ENCODE measurements at regions not wholly inside any gene's neighbourhood (a gene's known extent, or its start where the extent isn't known, plus 50 kb on each side); places are given as distances from the start of the nearest gene placed in this dataset.

DNA sequence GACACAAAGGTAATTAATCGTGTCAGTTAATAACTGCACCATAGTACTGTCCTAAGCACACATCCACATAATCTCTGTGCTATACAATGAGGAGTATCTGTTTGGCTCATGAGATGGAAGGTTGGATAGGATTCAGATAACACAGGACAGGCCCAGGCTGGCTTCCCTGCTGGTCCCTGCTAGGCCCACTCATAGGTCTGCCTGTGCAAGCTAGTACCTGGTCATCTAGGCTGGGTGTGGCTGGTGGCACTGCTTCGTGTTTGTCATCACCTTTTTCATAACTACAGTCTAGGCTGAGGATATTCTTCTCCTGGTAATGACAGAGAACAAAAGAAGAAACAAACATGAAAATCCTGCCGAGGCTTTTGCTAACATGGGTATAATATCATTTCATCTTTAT, 392.8 kb downstream of the TRIB2 start:
- Histone ChIP-seq H3K36me3 (no peaks in the 10 kb centered on the region), H3K9me3 (no peaks in the 10 kb centered on the region), H3K4me1 (peaks cover 0 to 14% (median 0%) of the 10 kb centered on the region in 4 donors), H3K27me3 (no peaks in the 10 kb centered on the region), H3K27ac (no peak overlapping the region), H3K4me3 (no peak overlapping the region)
- intact Hi-C loops (cut with DNase I): no loop called here
- WGBS (ENCODE audit: insufficient coverage, low coverage, low lambda C conversion rate, missing lambda C conversion rate): 63% methylated on average over 3 of the region's 3 CpGs
- no peak for ATAC-seq
- DNase-seq: no peak
- TF ChIP-seq POLR2A (IDR thresholded peaks at IDR 0.05): no peak
- no peak for TF ChIP-seq CTCF (IDR thresholded peaks at IDR 0.05)

DNA sequence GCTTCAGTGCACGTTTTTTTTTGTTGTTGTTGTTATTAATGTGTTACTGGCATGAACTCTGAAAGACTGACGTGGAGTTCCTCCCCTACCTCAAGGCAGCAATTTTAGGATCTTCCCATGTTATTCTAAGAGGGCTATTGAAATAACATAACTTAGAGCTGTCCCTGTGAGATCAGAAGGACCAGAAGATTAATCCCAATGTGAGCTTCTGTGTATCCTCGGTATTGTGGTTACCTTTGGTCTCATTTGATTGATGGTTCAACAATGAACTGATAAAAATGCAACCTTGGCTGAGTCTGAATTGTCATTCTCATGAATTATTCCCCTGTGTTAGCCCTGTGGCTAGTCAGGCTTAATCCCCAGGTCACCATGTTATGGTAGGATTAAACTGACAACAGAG, 394.1 kb downstream of the TRIB2 start:
- no peak for ATAC-seq
- H3K4me3 ChIP-seq: no peak overlapping the region
- no peaks in the 10 kb centered on the region for H3K27me3 ChIP-seq
- DNase-seq: no peak
- H3K4me1 ChIP-seq: peaks cover 0 to 3% (median 0%) of the 10 kb centered on the region in 4 donors
- intact Hi-C loops (cut with DNase I): no loop called here
- WGBS (ENCODE audit: insufficient coverage, low coverage, low lambda C conversion rate, missing lambda C conversion rate): 50% methylated on average over 3 of the region's 3 CpGs
- H3K36me3 ChIP-seq: no peaks in the 10 kb centered on the region
- TF ChIP-seq POLR2A (IDR thresholded peaks at IDR 0.05) (no peak), CTCF (IDR thresholded peaks at IDR 0.05) (no peak)
- no peaks in the 10 kb centered on the region for H3K9me3 ChIP-seq
- no peak overlapping the region for H3K27ac ChIP-seq

- no peak for ATAC-seq
Observed at GRCh38 chr2:13113002-13113401, 396.3 kb downstream of the TRIB2 start.

DNA sequence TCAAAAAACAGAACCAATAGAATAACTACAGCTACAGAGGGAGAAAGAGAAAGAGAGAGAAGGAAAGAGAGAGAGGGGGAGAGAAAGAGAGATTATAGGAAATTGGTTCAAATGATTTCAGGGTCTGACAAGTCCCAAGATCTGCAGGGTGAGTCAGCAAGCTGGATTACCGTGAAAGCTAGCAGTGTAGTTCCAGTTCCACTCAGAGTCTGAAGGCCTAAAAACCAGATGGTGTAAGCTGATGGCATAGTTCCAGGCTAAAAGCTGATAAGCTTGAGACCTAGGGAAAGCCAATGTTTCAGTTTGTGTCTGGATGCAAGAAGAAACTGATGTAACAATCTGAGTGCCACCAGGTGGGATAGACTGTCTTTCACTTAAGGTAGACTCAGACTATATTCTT, 397.7 kb downstream of the TRIB2 start:
- peak in 1 of 3 donors; percentile 54 for DNase-seq

More at GRCh38 chr2:13113002-13113401, 396.3 kb downstream of the TRIB2 start:
- intact Hi-C loops (cut with DNase I): no loop called here
- Histone ChIP-seq H3K4me3 (no peak overlapping the region), H3K9me3 (no peaks in the 10 kb centered on the region), H3K36me3 (no peaks in the 10 kb centered on the region), H3K4me1 (peaks cover 0 to 3% (median 0%) of the 10 kb centered on the region in 4 donors), H3K27me3 (no peaks in the 10 kb centered on the region), H3K27ac (no peak overlapping the region)
- TF ChIP-seq POLR2A (IDR thresholded peaks at IDR 0.05) (no peak), CTCF (IDR thresholded peaks at IDR 0.05) (no peak)
- WGBS (ENCODE audit: insufficient coverage, low coverage, low lambda C conversion rate, missing lambda C conversion rate): 85% methylated on average over 4 of the region's 4 CpGs
- no peak for DNase-seq

More for the DNA sequence above, 397.7 kb downstream of the TRIB2 start:
- Histone ChIP-seq H3K27ac (peak overlapping the region in 1 of 3 donors; percentile 27), H3K4me1 (peaks cover 0 to 3% (median 0%) of the 10 kb centered on the region in 4 donors), H3K27me3 (no peaks in the 10 kb centered on the region), H3K4me3 (no peak overlapping the region), H3K36me3 (no peaks in the 10 kb centered on the region), H3K9me3 (no peaks in the 10 kb centered on the region)
- WGBS (ENCODE audit: insufficient coverage, low coverage, low lambda C conversion rate, missing lambda C conversion rate): 10% methylated on average over 1 of the region's 1 CpG
- no peak for TF ChIP-seq CTCF (IDR thresholded peaks at IDR 0.05)
- TF ChIP-seq POLR2A (IDR thresholded peaks at IDR 0.05): no peak
- intact Hi-C loops (cut with DNase I): no loop called here
- peak; percentile 88 to 99 (median 98) for ATAC-seq

All from right lobe of liver (tissue), 6 donors.